ENCODE measurements at regions not wholly inside any gene's neighbourhood (a gene's known extent, or its start where the extent isn't known, plus 50 kb on each side); places are given as distances from the start of the nearest gene placed in this dataset.

DNA sequence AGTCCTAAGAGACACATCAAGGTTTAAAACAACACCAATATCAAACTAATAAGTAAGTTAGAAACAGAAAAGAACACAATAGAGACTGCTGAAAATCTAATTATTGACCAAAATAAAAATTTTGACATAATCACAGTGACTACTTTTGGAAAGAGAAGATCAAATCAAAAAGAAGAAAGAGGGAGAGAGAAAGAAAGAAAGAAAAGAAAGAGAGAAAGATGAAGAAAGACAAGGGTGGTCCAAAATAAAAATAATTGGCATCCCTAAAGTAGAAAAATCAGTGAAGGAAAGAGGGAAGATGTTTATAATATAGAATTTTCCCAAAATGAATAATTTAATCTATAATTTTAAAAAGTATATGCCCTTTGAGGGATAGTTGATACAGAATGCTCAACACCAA lies 118.8 kb upstream of the VIPR2 start:
- DNase-seq, result no peak

- DNase-seq, result no peak
Measured at GRCh38 chr7:159253657-159254056, 109.0 kb upstream of the VIPR2 start.

DNA sequence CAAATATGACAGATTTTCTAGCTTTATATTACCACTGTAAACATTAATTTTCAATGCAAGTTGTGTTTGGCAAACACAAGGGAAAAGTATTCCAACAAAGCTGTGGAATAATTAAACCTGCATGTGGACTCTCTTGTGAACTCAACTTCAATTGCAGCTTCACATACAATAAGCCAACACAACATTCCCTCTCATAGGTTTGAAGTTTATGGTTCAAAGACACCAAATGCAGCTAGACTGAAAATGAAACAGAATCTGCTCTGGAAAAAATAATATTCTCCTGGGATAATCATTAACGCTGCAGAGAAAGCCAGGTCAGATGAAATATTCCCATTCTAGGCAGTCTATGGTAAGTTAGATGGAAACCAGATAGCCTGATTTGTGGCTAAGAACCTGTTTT lies 105.8 kb upstream of the VIPR2 start:
- DNase-seq, result no peak

DNA sequence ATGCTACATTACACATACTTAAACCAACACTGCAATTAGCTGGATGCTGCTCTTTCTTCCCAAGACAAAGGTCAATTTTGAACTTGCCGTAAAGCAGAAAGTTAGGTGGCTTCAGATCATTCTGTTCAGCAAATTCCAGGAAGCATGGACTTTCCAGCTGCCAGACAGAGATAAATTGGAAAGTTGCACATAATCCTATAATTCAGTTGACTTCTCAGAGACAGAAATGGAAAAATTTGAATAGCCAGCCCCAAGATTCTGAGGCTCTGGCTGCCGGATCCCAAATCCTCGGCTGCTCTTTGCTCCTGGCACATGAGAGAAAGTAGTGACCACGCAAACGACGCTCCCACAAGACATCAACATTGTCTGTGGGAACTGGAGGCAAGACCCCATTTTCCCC lies 105.0 kb upstream of the VIPR2 start:
- no peak for DNase-seq

- DNase-seq, result no peak
Measured at GRCh38 chr7:159247910-159248309, 103.2 kb upstream of the VIPR2 start.

GRCh38 chr7:159246702-159247480 lies 102.2 kb upstream of the VIPR2 start:
- no peak for DNase-seq

GRCh38 chr7:159240962-159241361 lies 96.3 kb upstream of the VIPR2 start:
- no peak for DNase-seq

DNA sequence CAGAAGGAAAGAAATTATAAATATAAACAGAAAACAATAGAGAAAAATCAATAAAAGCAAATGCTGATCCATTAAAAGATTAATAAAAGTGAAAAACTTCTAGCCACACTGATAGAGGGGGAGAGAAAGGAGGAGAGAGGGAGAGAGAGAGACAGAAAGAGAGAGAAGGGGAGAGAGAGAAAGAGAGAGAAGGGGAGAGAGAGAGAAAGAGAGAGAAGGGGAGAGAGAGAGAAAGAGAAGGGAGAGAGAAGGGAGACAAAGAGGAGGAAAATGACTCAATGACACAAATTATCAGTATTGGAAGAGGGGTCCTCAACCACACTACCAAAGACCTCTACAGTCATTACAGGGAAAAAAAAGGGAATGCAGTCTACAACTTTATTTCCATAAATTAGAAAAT lies 94.4 kb upstream of the VIPR2 start:
- no peak for DNase-seq

DNA sequence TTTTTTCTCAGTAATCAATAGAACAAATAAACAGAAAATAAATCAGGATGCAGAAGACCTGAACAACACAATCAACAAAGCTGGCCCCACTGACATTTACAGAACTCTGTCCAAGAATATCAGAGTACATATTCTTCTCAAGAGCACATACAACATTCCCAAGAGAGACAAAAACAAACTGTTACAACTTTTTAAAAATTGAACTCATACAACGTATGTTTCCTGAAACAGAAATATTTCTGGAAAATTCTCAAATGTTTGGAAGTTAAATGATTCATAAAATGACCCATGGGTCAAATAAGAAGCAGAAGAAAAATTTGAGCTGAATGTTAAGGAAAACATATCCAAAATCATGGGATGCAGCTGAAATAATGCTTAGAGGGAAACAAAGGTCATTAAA lies 93.9 kb upstream of the VIPR2 start:
- DNase-seq, result no peak

DNA sequence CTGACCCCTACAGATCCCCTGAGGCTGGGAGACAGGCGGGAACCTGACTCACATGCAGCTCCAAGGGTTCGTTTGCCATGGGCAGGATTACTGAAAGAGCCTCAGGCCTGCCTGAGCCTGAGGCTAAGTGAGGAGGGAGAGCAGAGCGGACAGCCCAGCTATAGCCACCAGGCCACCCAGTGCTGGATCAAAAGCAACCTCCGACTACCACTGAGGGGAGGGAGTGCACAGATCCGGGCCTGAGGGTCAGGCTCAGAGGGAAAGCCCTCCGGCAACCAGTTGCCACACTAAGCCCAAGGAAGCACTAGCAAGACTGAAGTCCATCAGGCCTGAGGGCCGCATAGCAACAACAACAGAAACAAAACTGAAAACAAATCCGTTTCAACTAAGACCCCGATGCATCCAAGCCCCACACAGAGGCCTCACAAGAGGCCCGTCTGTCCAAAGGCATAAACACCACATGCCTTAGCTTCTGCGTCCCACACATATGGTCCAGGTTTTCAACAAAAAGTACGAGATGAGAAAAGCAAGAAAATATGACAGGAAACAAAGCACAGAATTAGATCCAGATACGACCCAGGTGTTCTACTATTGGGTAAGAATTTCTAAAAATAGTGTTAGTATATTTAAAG lies 92.5 kb upstream of the VIPR2 start:
- peak; percentile 24 for DNase-seq

GRCh38 chr7:159231017-159231416 lies 86.3 kb upstream of the VIPR2 start:
- DNase-seq, result no peak

DNA sequence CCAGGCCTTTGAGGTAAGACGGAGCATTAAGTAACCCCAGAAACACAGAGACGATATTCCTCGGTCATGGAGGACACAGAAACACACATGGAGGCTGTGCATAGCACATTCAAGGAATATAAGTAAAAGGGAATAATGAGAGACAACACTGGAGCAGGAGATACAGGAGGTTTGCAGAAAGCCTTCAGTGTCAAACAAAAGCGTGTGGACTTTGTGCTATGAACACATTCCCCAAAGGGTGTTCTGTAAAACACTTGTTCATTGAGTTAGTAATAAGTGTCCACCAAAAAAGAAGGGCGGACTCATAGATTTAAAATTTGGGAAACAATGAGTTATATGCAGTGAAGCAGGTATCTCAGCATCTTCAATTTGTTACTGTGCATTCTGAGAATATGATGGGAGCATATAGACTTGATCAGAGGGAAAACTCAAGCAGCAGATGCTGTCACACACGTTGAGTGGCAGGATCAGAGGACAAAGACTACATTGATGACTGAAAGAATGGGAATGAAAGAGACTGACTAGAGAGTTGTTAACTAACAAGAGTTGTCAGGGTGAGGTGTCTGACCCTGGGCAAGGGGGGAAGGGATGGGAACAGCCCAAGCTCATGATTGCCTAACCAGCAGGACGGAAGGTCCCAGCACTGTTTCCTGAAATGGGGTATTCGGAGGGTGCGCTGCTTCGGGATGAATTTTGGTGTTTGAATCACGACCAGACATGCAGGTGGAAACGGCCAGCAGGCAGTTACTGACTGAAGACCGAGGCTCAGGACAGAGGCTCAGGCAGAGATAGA lies 85.2 kb upstream of the VIPR2 start:
- no peak for DNase-seq

- DNase-seq, result no peak
Measured at GRCh38 chr7:159227433-159227832, 82.8 kb upstream of the VIPR2 start.

GRCh38 chr7:159226011-159226702 lies 81.5 kb upstream of the VIPR2 start:
- DNase-seq, result no peak

GRCh38 chr7:159218607-159219006 lies 73.9 kb upstream of the VIPR2 start:
- DNase-seq, result no peak

DNA sequence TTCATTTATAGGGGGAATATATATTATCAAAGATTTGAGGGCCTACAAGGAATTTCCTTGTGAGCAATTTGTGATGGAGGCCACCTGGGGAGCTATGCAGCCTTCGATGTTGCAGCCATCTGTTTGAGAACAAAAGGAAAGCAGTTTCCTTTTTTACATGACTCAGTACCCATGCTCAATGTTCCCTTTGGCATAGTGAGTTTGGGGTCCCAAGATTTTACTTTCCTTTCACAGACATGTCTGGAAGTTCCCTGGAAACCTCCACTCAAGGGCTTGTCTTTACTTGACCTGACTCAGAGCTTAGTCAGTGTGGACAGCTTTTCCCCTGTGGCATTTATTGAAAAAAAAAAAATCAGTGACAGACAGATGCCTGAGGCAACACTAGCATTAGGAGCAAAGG lies 73.5 kb upstream of the VIPR2 start:
- no peak for DNase-seq

GRCh38 chr7:159215076-159215475 lies 70.4 kb upstream of the VIPR2 start:
- no peak for DNase-seq

DNA sequence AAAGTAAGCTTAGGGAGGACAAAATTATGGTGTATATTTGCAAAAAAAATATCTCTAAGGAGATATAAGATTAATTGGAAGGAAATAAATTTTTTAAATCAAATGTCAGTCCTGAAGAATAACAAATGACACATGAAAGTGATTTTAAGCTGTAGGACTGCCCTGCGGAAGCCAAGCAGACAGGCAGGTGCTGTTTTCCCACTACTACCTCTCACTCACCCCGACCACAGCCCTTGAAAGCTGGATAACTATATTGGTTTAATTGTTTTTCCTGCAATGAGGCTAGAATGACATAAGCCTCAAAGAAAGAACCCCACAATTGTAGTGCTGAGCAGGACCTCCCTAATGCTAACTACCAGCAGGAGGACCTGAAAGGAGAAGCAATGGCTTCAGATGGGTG lies 68.6 kb upstream of the VIPR2 start:
- DNase-seq, result no peak

- no peak for DNase-seq
Measured at GRCh38 chr7:159212226-159212625, 67.6 kb upstream of the VIPR2 start.

DNA sequence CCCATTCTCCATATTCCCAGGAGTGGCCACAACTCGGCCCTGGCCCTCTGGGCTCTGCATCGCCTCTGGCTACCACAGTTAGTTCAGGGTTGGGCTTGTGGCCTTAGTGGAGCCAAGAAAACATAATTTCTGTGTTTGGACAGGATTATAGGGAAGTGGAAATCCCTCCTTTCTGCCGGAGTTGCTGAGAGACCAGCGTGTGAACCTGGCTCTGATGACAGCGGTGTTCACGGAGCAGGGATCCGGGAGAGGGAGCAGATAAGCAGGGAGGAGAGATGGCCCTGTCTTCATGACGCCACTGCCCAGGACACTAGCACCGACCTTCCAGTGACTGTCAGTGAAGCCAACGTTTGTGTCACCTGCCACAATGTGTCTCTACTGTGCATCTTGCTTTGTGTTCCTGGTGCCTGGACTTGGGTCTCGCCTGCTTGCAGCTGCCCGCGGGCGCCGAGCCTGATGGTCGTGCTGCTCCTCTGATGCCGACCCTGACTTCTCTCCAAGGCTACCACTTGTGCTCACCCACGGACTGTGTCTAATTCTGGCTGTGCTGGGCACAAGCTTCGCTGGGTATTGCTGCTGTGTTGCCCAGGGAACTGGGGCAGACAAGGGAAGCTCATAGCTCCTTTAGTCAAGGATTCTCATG lies 67.0 kb upstream of the VIPR2 start:
- no peak for DNase-seq

- peak; percentile 43 for DNase-seq
Measured at GRCh38 chr7:159210581-159211235, 66.0 kb upstream of the VIPR2 start.

Data from renal pelvis (tissue), 1 donor.